ENCODE measurements at regions not wholly inside any gene's neighbourhood (a gene's known extent, or its start where the extent isn't known, plus 50 kb on each side); places are given as distances from the start of the nearest gene placed in this dataset.
"Not testable (repeated sequence)": the region's sequence is repeated elsewhere in the genome, so short reads cannot be mapped to it uniquely, and the experiment has no call there.

DNA sequence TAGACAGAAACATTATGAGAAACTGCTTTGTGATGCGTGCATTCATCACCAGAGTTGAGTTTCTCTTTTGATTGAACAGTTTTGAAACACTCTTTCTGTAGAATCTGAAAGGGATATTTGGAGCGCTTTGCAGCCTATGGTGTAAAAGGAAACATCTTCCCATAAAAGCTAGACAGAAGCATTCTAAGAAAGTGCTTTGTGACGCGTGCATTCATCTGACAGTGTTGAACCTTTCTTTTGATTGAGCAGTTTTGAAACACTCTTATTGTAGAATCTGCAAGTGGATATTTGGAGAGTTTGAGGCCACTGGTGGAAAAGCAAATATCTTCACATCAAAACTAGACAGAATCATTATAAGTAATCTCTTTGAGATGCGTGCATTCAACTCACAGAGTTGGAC lies 3131.6 kb downstream of the TUBA3C start:
- H3K27ac ChIP-seq; ATAC-seq (ENCODE audit: low FRiP score in 2 of 2); H3K4me3 ChIP-seq; H3K9me3 ChIP-seq; H3K27me3 ChIP-seq; DNase-seq; H3K4me1 ChIP-seq; H3K36me3 ChIP-seq: not testable (repeated sequence)
- WGBS, 2 donors: 56 to 70% methylated on average over 2 to 3 of the region's 5 CpGs

DNA sequence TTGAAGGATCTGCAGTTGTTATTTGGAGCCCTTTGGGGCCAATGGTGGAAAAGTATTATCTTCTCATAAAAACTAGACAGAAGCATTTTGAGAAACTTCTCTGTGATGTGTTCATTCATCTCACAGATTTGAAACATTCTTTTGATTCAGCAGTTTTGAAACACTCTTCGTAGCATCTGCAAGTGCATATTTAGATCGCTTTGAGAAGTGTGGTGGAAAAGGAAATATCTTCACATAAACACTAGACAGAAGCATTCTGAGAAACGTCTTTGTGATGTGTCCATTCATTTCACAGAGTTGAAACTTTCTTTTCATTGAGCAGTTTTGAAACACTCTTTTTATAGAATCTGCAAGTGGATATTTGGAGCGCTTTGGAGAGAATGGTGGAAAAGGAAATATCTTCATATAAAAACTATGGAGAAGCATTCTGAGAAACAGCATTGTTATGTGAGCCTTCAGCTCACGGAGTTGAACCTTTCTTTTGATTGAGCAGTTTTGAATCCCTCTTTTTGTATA lies 3164.1 kb downstream of the TUBA3C start:
- DNase-seq; H3K4me1 ChIP-seq; ATAC-seq (ENCODE audit: low FRiP score in 2 of 2); H3K27me3 ChIP-seq; H3K36me3 ChIP-seq; H3K4me3 ChIP-seq; H3K27ac ChIP-seq: not testable (repeated sequence)
- H3K9me3 ChIP-seq: peaks cover 0 to 40% (median 29%) of the 10 kb centered on the region in 4 donors
- TF ChIP-seq EP300 (IDR thresholded peaks at IDR 0.05) (peak in 1 of 4 donors; percentile 1), POLR2A (IDR thresholded peaks at IDR 0.05) (peak in 1 of 4 donors; percentile 23)
- 46 to 47% methylated on average over 5 of the region's 5 CpGs for WGBS, 2 donors

DNA sequence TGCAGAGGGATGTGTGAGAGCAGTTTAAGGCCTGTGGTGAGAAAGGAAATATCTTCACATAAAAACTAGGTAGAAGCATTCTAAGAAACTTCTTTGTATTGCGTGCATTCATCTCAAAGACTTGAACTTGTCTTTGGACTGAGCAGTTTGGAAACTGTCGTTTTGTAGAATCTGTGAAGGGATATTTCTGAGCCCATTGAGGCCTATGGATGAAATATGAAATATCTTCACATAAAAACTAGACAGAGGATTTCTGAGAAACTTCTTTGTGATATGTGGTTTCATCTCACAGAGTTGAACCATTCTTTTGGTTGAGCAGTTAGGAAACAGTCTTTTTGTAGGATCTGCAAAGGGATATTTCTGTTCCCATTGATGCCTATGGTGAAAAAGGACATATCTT lies 3173.4 kb downstream of the TUBA3C start:
- 26 to 31% methylated on average over 2 of the region's 2 CpGs for WGBS, 2 donors
- H3K4me3 ChIP-seq; H3K27ac ChIP-seq; DNase-seq; H3K4me1 ChIP-seq; H3K36me3 ChIP-seq; H3K27me3 ChIP-seq; ATAC-seq (ENCODE audit: low FRiP score in 2 of 2): not testable (repeated sequence)
- peaks cover 11 to 25% (median 18%) of the 10 kb centered on the region in 4 donors for H3K9me3 ChIP-seq
